HG03520 (cell line): ENCODE measurements at regions not wholly inside any gene's neighbourhood (a gene's known extent, or its start where the extent isn't known, plus 50 kb on each side); places are given as distances from the start of the nearest gene placed in this dataset.
"Not testable (repeated sequence)": the region's sequence is repeated elsewhere in the genome, so short reads cannot be mapped to it uniquely, and the experiment has no call there.

Experiments used
- ATAC-seq: cut with Tn5 transposase; IDR thresholded peaks from one replicate; pipeline ENCODE4 v1.9.1; 2021; ENCODE audit warnings: mild to moderate bottlenecking, moderate library complexity; ENCODE audit not compliant: unreplicated experiment

DNA sequence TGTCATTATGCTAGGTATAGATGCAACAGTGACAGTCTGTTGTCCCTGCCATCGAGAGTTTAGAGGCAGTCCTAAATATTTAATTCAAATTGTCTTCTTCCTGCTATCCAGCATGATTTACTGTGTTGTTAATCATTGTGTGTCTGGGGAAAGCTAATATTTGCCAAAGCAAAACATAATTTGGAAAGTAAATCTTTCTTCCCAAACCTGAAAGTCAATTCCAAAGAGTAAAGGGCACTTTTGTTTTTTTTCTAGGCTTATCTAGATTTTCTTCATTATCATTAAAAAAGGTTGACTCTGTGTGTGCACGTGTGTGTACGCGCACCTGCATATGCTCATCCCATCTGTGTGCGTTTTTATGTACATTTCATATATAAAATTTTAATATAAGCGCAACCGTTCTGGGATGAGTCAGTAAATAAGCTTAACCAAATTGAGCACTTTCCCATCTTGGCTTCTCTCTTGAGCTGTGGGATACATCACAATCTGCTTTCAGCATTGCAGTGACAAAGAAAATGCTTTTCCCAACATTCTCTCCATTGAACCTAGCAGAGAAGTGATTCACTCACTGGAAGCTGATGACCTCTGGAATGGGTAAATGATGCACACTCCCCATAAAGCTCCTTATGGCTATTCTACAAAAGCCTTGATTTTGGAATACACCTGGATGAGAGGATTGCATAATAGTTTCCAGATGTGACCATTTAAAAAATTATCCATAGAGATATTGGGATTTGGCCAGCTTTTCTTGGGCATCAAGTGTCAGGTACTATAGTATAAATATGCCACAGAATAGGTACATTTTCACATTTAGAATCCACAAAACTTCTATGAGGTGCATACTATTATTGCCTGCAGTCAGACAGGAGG lies 488.4 kb downstream of the ADCYAP1 start:
- no peak for ATAC-seq

DNA sequence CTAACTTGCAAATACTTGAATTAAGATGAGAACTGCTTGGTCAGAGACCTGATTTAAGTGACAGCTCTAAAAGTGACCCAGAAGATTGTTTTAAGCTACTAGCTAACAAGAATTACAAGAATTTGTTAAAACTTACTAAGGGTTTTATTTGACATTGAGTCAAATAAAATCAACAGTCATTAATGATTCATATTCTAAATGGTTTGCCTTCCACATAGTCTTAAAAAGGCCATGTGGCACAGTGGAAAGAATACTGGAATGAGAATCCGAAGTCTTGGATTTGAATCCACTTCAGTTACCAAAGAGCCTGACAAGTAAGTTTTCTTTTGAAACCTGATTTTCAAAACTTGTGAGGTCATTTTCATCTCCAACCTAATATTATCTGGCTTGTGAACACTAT lies 489.3 kb downstream of the ADCYAP1 start:
- no peak for ATAC-seq

GRCh38 chr18:1394426-1394825 lies 489.8 kb downstream of the ADCYAP1 start:
- no peak for ATAC-seq

DNA sequence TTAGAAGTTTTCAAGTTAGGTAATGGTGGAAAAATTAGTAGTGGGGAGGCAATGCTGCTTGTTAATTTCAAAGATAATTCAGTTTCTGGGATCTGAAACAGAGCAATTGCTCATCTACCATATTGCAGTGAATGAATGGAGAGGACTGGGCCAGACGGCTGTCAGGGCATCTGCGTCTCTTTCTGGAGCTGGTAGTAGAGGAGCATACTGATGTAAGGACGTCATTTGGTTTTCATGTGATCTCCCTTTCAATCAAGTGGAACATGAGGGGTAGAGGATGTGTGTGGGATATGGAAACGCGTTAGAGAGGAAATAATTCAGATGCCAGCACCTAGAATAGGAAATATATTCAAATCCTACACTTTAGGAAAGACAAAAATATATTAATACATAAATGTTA lies 490.3 kb downstream of the ADCYAP1 start:
- no peak for ATAC-seq

DNA sequence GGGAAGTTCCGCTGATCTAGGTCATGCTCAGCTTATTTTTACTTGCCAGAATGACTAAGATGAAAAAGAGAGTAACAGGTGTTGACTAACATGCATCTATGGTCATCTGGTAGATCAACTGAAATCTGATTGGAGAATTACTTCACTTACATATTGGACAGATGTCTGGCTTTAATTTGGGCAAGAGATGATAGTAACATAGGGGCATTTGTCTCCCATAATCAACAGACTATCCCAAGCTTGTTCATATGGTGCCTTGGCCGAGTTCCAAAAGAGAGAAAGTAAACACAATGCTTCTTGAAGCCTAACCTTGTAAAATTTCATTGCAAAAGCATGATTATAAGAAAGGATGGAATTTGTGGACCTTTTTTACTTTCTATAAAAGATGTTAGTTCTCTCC lies 503.7 kb downstream of the ADCYAP1 start:
- ATAC-seq = no peak

DNA sequence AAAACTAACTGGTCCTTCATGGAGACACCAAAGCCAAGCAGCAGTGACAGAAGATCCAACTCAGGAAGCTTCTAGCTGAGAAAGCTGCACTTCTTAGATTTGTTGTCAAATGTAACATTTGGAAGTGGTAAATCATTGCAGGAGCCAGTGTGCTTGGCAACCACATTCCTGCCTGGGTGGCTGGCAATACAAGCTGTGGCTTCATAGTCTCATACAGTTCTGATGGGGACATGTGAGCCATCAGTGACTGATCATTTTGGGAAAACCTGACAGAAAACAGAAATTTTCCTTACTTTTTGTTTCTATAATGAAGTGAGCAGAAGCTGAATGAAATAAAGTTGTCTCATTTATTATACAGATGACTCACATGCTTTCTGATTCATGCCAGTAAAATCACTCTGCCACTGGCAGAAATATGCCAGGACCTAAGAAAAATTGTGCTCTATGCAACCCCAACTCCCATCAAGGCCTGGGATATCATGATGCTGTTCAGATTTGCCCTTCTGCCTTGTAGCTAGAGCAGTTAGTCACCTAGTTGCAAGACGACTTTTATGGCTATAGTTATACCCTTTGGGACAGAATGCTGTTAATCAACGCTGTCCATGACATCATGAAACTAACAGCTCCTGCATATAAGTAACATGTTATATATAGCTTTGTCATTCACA lies 508.1 kb downstream of the ADCYAP1 start:
- ATAC-seq = no peak

GRCh38 chr18:1413323-1413675 lies 508.6 kb downstream of the ADCYAP1 start:
- ATAC-seq = no peak

DNA sequence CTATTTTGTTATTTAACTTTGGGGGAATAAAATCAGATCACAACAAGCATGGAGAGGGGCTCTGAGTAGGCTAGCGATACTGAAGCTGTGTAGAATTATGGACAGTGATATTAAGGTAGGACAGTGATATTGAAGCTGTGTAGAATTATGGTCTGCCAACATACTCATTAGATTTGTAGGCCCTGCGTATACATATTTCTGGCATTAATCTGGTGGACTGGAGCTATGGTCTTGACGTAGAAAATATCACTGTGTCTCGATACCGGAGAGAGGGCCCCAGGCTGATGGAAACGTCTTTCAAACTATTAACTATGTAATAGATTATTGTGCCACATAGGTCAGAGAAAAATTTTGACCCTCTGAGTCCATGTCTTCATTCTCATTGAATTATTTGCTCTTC lies 511.4 kb downstream of the ADCYAP1 start:
- no peak for ATAC-seq

DNA sequence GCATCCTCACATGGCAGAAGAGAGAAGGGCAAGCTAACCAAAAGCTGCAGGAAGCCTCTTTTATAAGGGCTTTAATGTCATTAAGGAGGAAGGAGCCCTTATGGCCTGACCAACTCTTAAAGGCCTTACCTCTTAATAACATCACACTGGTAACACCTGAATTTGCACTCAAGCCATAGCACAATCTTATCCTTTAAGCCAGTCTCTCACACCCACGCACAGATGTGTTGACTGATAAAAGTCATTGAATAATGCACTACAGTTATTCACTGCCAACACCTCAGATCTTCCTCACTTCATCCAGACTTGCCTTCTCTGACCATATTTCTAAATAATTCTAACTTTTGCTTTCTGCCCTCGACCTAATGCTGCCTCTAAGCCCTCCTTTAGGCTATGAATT lies 516.8 kb downstream of the ADCYAP1 start:
- no peak for ATAC-seq

DNA sequence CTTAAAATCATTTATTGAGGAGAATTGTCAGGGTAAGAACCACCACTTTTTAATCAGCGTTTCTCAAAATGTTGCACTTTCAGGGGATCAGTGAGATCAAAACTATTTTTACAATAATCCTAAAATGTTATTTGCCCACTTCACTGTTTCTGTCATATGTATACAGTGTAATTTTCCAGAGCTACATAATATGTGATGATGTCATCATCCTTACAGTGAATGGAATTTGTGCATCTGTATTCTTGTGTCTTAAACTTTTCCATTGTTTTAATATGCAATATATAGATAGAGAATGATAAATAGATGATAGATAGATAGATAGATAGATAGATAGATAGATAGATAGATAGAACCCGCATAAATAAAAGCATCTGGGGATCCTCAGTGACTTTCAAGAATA lies 518.0 kb downstream of the ADCYAP1 start:
- ATAC-seq = no peak

DNA sequence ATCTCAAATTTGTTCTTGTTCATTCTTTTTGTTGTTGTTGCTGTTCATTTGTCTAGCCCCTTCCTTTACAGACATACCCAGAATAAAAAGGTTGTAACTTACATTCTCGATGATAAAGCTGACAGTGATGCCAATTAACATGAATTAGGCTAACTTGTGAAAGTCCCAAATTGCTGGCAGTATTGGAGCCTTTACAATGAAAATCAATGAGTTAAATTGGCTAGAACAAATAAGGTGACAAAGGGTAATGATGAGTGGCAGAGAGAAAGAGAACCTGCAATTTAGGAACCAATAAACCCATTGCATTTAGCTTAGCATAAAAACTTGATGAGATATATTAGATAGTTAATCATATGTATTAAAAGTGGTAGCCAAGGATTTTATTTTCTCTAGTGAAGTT lies 521.0 kb downstream of the ADCYAP1 start:
- ATAC-seq = no peak

GRCh38 chr18:1435487-1435886 lies 530.8 kb downstream of the ADCYAP1 start:
- ATAC-seq = no peak

DNA sequence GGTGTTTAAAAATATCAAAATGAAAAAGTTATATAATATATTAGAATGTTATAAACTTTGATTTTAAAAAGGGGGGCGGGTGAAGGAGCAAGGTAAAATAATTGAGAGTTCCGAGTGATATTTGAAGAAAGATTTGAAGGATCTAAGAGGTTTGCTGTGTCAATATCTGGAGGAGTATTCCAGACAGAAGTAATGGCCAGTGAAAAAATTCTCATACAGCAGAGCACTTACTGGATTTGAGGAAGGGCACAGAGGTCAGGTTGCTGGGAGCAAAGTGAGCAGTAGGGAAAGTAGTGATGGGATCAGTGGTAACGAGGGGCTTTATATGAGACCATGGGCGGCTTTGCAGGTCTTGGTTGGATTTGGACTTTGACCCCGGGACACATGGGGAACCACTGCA lies 531.5 kb downstream of the ADCYAP1 start:
- ATAC-seq = no peak

- no peak for ATAC-seq
Measured at GRCh38 chr18:1438458-1438910, 533.8 kb downstream of the ADCYAP1 start.

GRCh38 chr18:1438967-1439366 lies 534.3 kb downstream of the ADCYAP1 start:
- ATAC-seq = no peak

DNA sequence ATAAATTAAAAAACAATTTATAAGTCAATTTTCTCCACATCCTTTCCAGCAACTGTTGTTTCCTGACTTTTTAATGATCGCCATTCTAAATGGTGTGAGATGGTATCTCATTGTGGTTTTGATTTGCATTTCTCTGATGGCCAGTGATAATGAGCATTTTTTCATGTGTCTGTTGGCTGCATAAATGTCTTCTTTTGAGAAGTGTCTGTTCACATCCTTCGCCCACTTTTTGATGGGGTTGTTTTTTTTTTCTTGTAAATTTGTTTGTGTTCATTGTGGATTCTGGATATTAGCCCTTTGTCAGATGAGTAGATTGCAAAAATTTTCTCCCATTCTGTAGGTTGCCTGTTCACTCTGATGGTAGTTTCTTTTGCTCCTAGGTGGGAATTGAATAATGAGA lies 539.4 kb downstream of the ADCYAP1 start:
- ATAC-seq = not testable (repeated sequence)

GRCh38 chr18:1446765-1447164 lies 542.1 kb downstream of the ADCYAP1 start:
- ATAC-seq = no peak

DNA sequence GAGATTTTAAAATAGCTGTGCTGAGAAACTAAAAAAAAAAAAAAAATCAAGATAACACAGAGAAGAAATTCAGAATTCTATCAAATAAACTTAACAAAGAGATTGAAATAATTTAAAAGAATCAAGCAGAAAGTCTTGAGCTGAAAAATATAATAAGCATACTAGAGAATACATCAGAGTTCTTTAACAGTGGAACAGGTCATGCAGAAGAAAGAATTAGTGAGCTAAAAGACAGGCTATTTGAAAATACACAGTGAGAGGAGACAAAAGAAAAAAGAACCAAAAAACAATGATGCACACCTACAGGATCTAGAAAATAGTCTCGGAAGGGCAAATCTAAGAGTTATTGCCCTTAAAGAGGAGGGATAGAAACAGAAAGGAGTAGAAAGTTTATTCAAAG lies 548.1 kb downstream of the ADCYAP1 start:
- no peak for ATAC-seq

DNA sequence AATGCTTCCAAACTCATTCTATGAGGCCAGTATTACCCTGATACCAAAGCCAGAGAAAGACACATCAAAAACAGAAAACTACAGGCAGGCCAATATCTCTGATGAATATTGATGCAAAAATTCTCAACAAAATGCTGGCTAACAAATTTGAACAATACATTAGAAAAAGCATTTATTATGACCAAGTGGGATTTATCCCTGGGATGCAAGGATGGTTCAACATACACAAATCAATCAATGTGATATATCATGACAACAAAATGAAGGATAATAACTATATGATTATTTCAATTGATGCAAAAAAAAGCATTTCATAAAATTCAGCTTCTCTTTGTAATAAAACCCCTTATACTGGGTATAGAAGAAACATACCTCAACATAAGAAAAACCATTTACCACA lies 550.9 kb downstream of the ADCYAP1 start:
- ATAC-seq = no peak

DNA sequence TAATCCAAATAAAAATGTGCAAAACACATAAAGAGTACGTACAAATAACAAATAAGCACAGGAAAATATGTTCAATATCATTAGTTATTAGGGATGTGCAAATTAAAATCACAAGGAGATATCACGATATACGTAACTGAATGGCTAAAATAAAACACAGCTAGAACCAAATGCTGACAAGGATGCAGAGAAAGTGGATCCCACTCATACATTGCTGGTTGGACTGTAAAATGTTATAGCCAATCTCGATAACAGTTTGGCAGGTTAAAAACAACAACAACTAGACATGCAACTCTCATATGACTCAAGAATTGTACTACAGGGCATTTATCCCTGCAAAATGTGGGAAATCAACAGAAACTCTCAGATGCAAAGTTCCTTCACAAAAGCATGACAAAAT lies 553.9 kb downstream of the ADCYAP1 start:
- ATAC-seq = no peak

DNA sequence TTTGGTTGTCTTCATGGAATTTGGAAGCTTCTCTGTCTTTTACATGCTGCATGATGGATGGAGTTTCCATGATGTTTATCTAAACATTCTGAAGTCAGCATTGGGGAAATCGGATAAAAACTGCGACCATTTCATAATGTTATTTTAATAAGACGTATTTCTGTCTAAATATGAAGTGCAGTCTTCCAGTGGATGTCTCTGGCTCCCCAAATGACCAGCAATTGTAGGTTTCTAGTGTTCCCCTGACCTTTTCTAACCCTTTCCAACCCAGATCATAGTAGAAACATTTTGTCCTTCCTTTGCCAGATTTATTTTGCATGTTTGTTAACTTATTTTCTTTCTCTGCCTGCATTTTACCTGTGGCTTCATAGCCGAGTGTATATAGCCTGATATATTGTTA lies 559.3 kb downstream of the ADCYAP1 start:
- no peak for ATAC-seq

DNA sequence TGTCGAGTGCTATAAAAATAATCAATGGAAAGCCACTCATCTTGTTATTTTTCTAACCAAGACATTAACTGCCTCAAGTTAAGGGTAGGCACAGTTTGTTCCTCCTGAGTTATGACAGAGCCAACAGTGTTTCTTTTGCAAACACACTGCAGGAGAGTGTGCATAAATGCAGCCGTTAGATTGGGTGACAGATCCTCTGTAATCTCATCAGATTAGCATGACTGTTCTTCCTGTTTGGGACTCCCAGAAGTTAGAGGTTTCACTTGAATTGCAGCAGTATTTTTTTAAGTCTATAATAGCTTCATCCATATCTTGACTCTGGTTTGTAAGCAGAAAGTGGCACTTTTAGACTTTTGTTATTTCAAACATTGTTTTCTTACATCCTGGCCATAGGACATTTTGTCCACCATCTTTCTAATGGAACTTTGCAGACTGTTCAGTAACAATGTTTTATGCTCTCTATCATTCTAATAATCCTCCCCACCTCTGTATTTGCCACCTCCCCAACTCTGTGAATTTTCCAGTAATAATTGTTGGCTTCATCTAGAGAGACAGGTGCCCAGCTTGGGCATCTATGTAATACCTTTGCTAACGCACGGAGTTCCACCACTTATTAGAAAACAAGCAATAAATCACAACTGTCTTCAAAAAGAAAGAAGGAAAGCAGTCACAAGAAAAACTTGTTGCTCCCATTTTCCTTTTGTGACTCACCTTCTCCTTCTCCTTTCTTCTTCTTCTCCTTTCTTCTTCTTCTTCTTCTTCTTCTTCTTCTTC lies 560.0 kb downstream of the ADCYAP1 start:
- no peak for ATAC-seq
